Glutamatergic neuron (in vitro differentiated cells): ENCODE measurements at regions not wholly inside any gene's neighbourhood (a gene's known extent, or its start where the extent isn't known, plus 50 kb on each side); places are given as distances from the start of the nearest gene placed in this dataset.

Experiments used
- DNase-seq: peaks from one replicate; pipeline ENCODE4 v3.0.0; 2022
- H3K27ac Mint-ChIP-seq: one replicate; pipeline ENCODE4 v1.8.0; 2020; ENCODE audit warnings: mild to moderate bottlenecking, mixed read lengths, inconsistent platforms; ENCODE audit not compliant: unreplicated experiment
- H3K27me3 Mint-ChIP-seq: one replicate; pipeline ENCODE4 v1.8.0; 2020; ENCODE audit warnings: mild to moderate bottlenecking, moderate library complexity, mixed read lengths, inconsistent platforms; ENCODE audit not compliant: unreplicated experiment
- H3K36me3 Mint-ChIP-seq: one replicate; pipeline ENCODE4 v1.8.0; 2020; ENCODE audit warnings: mild to moderate bottlenecking, mixed read lengths, inconsistent platforms; ENCODE audit not compliant: unreplicated experiment
- H3K4me1 Mint-ChIP-seq: one replicate; pipeline ENCODE4 v1.8.0; 2020; ENCODE audit warnings: mild to moderate bottlenecking, low read depth, mixed read lengths, inconsistent platforms; ENCODE audit not compliant: unreplicated experiment
- H3K4me3 Mint-ChIP-seq: one replicate; pipeline ENCODE4 v1.8.0; 2020; ENCODE audit warnings: mild to moderate bottlenecking, mixed read lengths, inconsistent platforms; ENCODE audit not compliant: unreplicated experiment
- H3K9me3 Mint-ChIP-seq: one replicate; pipeline ENCODE4 v1.8.0; 2020; ENCODE audit warnings: mild to moderate bottlenecking, moderate library complexity, mixed read lengths, inconsistent platforms; ENCODE audit not compliant: unreplicated experiment
- TF ChIP-seq, protein P1 (sequence below): fragments of 200-600 bp; sonication (generic); IDR thresholded peaks from one replicate; pipeline ENCODE4 v1.5.0; 2021; ENCODE audit not compliant: partially characterized antibody, unreplicated experiment

DNA sequence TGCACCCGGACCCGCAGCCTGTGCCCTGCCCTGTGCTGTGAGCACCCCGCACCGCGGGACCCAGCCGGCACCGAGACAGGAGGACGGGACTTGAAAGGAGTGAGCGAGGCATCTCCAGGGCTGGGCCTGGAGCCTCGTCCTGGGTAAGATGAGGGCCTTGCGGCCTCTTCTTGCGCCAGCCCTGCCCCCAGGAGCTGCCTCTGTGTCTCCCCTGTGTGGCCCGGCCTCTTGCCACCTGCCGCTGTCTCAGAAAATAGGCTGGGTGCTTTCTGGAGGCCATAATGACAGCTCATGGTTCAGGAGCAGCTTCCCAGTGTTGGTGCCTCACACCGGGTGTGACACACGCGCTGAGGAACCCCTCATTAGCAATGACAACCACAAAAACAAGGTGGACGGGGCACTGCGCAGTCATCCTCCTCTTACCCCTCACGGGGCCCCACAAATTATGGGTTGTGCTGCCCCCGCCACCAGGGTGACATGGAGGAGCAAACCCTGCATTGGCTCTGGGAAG, 161.5 kb upstream of the C1orf174 start:
- Mint-ChIP-seq H3K27me3 (peaks cover 2% of the 10 kb centered on the region), H3K27ac (no peak overlapping the region)

DNA sequence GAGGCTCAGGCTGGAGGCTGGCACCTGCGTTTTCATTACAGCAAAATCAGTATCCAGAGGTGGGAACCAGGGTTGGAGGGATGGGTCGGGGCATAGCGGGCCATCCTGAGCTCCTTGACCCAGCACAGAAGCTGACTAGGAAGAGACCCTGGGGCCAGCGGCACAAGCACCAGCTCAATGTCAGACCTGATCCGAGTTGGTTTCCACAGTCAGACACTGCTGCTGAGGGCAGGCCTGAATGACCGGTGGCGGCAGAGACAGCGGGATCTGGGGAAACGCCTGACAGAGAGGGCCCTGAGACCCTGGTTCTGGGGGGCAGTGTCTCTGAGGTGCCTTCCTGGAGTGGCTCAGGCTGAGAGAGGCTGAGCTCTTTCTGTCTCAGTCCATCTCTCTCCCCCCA, 162.0 kb upstream of the C1orf174 start:
- no peaks in the 10 kb centered on the region for H3K9me3 Mint-ChIP-seq
- no peaks in the 10 kb centered on the region for H3K36me3 Mint-ChIP-seq
- no peaks in the 10 kb centered on the region for H3K4me1 Mint-ChIP-seq
- TF ChIP-seq, protein P1, sequence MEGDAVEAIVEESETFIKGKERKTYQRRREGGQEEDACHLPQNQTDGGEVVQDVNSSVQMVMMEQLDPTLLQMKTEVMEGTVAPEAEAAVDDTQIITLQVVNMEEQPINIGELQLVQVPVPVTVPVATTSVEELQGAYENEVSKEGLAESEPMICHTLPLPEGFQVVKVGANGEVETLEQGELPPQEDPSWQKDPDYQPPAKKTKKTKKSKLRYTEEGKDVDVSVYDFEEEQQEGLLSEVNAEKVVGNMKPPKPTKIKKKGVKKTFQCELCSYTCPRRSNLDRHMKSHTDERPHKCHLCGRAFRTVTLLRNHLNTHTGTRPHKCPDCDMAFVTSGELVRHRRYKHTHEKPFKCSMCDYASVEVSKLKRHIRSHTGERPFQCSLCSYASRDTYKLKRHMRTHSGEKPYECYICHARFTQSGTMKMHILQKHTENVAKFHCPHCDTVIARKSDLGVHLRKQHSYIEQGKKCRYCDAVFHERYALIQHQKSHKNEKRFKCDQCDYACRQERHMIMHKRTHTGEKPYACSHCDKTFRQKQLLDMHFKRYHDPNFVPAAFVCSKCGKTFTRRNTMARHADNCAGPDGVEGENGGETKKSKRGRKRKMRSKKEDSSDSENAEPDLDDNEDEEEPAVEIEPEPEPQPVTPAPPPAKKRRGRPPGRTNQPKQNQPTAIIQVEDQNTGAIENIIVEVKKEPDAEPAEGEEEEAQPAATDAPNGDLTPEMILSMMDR = no peak
- DNase-seq = no peak
- peaks cover 2% of the 10 kb centered on the region for H3K27me3 Mint-ChIP-seq
- H3K4me3 Mint-ChIP-seq = no peak overlapping the region
- no peak overlapping the region for H3K27ac Mint-ChIP-seq

More for the DNA sequence above, 161.5 kb upstream of the C1orf174 start:
- Mint-ChIP-seq H3K4me1 (no peaks in the 10 kb centered on the region), H3K36me3 (no peaks in the 10 kb centered on the region), H3K4me3 (no peak overlapping the region), H3K9me3 (no peaks in the 10 kb centered on the region)
- TF ChIP-seq, protein P1 = no peak
- no peak for DNase-seq

DNA sequence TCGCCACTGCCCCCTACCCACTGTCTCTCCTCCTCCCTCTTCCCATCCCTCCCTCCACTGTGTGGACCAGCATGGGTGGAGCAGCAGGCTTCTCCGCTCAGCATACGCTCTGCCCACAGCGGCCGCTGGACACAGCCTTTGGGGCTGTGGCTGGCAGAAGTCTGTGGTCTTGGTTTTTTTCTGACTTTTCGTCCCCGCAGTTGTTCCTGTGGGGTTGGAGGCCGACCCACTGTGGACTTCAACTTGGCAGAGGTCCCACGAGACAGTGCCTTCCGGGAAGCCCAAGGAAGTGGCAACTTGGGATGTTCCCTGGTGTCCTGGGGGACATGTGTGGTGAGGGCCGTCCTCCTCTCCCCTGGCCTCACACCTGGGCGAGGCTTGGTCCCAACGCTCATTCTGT, 162.5 kb upstream of the C1orf174 start:
- H3K36me3 Mint-ChIP-seq = no peaks in the 10 kb centered on the region
- no peak overlapping the region for H3K4me3 Mint-ChIP-seq
- H3K27ac Mint-ChIP-seq = no peak overlapping the region

DNA sequence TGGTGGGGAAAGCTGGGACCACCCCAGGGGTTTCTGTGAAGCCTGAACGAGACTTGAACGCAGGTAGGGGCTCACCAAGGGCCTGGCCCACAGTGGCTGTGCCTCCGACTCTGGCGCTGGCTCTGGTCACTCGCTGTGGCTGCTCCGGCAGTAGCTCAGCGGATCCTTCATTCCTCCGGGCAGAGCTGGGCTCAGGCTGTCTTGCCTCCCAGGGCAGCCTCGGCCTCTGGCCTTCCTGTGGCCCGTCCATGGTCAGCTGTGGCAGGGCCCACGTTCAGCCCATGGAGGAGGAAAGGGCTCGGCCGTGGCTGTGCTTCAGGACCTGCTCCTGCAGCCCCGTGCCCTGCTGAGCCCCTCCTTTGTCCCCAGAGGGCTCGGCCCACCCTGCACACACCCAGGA, 162.9 kb upstream of the C1orf174 start:
- Mint-ChIP-seq H3K27ac (no peak overlapping the region), H3K36me3 (no peaks in the 10 kb centered on the region), H3K9me3 (no peaks in the 10 kb centered on the region), H3K27me3 (no peaks in the 10 kb centered on the region), H3K4me3 (no peak overlapping the region), H3K4me1 (no peaks in the 10 kb centered on the region)
- no peak for DNase-seq
- TF ChIP-seq, protein P1 = no peak

More for the DNA sequence above, 162.5 kb upstream of the C1orf174 start:
- Mint-ChIP-seq H3K9me3 (no peaks in the 10 kb centered on the region), H3K27me3 (no peaks in the 10 kb centered on the region), H3K4me1 (no peaks in the 10 kb centered on the region)
- TF ChIP-seq, protein P1 = no peak
- no peak for DNase-seq

DNA sequence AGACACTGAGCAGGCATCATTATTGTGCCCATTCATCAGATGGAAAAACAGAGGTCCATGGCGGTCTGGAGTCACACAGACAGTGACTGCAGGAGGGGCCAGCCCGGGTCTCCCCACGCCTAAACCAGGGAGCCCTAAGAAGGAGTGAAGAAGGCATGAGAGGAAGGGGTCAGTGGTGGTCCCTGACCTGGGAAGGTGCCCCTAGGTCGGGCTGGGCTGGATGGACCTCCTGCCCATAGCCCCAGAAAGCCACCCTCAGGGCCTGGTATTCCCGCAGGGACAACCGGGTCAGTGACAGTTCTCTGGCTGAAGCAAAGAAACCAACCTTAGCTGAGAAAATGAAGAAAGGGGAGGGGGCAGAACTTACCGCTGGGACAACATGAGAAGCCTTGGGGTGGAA, 163.4 kb upstream of the C1orf174 start:
- Mint-ChIP-seq H3K36me3 (no peaks in the 10 kb centered on the region), H3K9me3 (no peaks in the 10 kb centered on the region), H3K4me1 (no peaks in the 10 kb centered on the region), H3K27ac (no peak overlapping the region), H3K27me3 (no peaks in the 10 kb centered on the region), H3K4me3 (no peak overlapping the region)
- DNase-seq = no peak
- TF ChIP-seq, protein P1 = no peak
